Esophagus muscularis mucosa (tissue), 4 donors: ENCODE measurements at regions not wholly inside any gene's neighbourhood (a gene's known extent, or its start where the extent isn't known, plus 50 kb on each side); places are given as distances from the start of the nearest gene placed in this dataset.

Experiments
- DNase-seq: peaks from one replicate; pipeline ENCODE4 v3.0.0-alpha.2; 2017; ENCODE audit errors: extremely low spot score
- H3K27ac ChIP-seq, 4 donors: fragments of 200-600 bp; sonication (generic); replicated peaks in 1 of 4; 1 replicate in 3 of 4; 2 replicates in 1 of 4; pipeline ENCODE4 v1.5.1; 2016 to 2019; ENCODE audit warnings: mild to moderate bottlenecking in 1 of 4
- H3K27me3 ChIP-seq, 4 donors: fragments of 200-600 bp; sonication (generic); one replicate each; pipeline versions ENCODE4 v1.5.1 to v1.6.0; 2016 to 2019
- H3K36me3 ChIP-seq, 4 donors: fragments of 200-600 bp; sonication (generic); one replicate each; pipeline ENCODE4 v1.5.1; 2016 to 2019
- H3K4me1 ChIP-seq, 4 donors: fragments of 200-600 bp; sonication (generic); one replicate each; pipeline ENCODE4 v1.5.1; 2016 to 2019
- H3K4me3 ChIP-seq, 4 donors: fragments of 200-600 bp; sonication (generic); 1 replicate in 2 of 4; 2 replicates in 2 of 4; pipeline ENCODE4 v1.5.1; 2016 to 2019; ENCODE audit warnings: mild to moderate bottlenecking in 4 of 4, moderate library complexity in 1 of 4
- H3K9me3 ChIP-seq, 4 donors: fragments of 200-600 bp; sonication (generic); 1 replicate in 3 of 4; 2 replicates in 1 of 4; pipeline ENCODE4 v1.5.1; 2016 to 2019
- CTCF ChIP-seq, 3 experiments: fragments of 200-600 bp in 2 of 3; fragments of 450-650 bp in 1 of 3; sonication (generic) in 2 of 3; IDR thresholded peaks; one replicate each; pipeline ENCODE4 v1.5.1; 2017 to 2019; ENCODE audit warnings: antibody characterized with exemption in 3 of 3, mild to moderate bottlenecking in 2 of 3, moderate library complexity in 1 of 3
- EP300 ChIP-seq: sonication (generic); formaldehyde crosslinking; IDR thresholded peaks from one replicate; pipeline ENCODE4 v1.6.1; 2017; ENCODE audit warnings: antibody characterized with exemption
- POLR2A ChIP-seq: fragments of 450-650 bp; IDR thresholded peaks from one replicate; pipeline ENCODE4 v1.6.1; 2017; ENCODE audit warnings: antibody characterized with exemption, moderate library complexity, mild to moderate bottlenecking, low read depth
- POLR2AphosphoS5 ChIP-seq, 2 donors: sonication (generic); formaldehyde crosslinking; IDR thresholded peaks; one replicate each; pipeline ENCODE4 v1.6.1; 2017; ENCODE audit warnings: antibody characterized with exemption in 2 of 2
- WGBS: methylation state at CpG from one replicate; pipeline ENCODE4 v1.1.5; 2018; 5-methylcytosine and 5-hydroxymethylcytosine counted together
- intact Hi-C: fragments of 100-400 bp; cut with DNase I; formaldehyde crosslinking; loops from one replicate; pipeline ENCODE4 v1.15.1; 2023

DNA sequence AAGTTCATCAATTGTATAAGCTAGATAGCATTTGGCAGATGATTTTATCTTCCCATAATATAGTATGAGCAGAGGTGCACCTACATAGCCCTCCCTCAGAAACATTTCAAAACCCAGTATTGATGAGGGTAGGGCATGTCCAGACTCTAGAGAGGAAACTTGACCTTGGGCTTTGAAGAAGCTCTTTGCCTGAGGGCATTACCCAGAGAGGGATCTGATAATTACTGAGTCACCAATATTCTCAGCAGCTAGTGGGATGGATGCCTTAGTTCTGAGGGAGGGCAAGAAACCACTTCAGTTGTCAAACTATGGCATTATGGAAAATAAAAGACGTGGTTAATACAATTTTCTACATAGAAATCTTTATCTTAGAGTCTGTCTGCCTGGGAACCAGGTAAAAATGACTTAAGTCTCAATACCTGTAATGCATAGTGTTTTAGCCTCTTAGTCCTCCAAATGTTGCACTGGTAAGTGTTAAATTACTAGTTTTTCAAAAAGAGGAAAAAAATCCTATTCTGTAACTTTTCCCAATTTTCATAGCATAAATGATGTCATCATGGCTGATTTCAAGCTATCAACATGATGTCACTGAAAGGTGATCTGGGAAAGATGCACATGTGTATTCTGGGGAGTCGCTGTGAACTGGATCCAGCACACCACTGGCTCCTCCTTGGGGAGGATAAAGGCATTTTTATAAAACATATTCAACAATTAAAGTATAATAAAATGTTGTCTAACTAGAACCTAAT lies 809.0 kb downstream of the KCTD16 start:
- 56% methylated on average over 2 of the region's 2 CpGs for WGBS
- Histone ChIP-seq H3K9me3 (no peaks in the 10 kb centered on the region), H3K4me1 (no peaks in the 10 kb centered on the region), H3K27me3 (no peaks in the 10 kb centered on the region), H3K27ac (no peak overlapping the region), H3K36me3 (no peaks in the 10 kb centered on the region), H3K4me3 (no peak overlapping the region)
- intact Hi-C loops, result no loop called here
- TF ChIP-seq EP300 (no peak), POLR2AphosphoS5 (IDR thresholded peaks at IDR 0.05) (no peak), CTCF (IDR thresholded peaks at IDR 0.05) (no peak), POLR2A (no peak)
- no peak for DNase-seq

DNA sequence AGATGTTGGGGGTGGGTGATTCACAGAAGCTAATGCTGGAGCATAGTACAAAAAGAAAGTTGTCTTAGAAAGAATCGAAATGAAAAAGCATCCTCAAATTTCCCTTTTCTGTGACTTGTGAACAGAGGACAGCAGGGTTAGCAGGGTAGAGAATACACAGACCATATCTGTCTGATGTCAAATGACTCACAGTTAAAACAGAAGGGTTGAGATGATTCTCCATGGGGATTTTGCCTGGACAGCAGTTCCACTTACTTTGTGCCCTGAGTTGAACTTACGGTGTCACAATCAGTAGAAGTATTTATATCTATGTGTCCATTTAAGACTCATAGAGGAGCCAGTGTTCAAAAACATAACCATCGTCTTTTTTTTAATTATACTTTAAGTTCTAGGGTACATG lies 801.6 kb downstream of the KCTD16 start:
- Histone ChIP-seq H3K27me3 (no peaks in the 10 kb centered on the region), H3K9me3 (no peaks in the 10 kb centered on the region), H3K36me3 (no peaks in the 10 kb centered on the region), H3K4me3 (no peak overlapping the region), H3K4me1 (no peaks in the 10 kb centered on the region), H3K27ac (no peak overlapping the region)
- DNase-seq, result no peak
- TF ChIP-seq CTCF (IDR thresholded peaks at IDR 0.05) (no peak), POLR2AphosphoS5 (IDR thresholded peaks at IDR 0.05) (no peak), POLR2A (no peak), EP300 (no peak)
- WGBS, result 81% methylated on average over 3 of the region's 3 CpGs
- intact Hi-C loops, result no loop called here

- no peaks in the 10 kb centered on the region for H3K4me1 ChIP-seq
- TF ChIP-seq POLR2A, result no peak
- TF ChIP-seq POLR2AphosphoS5 (IDR thresholded peaks at IDR 0.05), result no peak
- no peak for TF ChIP-seq CTCF (IDR thresholded peaks at IDR 0.05)
- TF ChIP-seq EP300, result no peak
- no peak overlapping the region for H3K4me3 ChIP-seq
- intact Hi-C loops, result no loop called here
- H3K27ac ChIP-seq, result no peak overlapping the region
- DNase-seq, result no peak
- WGBS, result 44% methylated on average over 6 of the region's 6 CpGs
- H3K36me3 ChIP-seq, result no peaks in the 10 kb centered on the region
- no peaks in the 10 kb centered on the region for H3K27me3 ChIP-seq
- no peaks in the 10 kb centered on the region for H3K9me3 ChIP-seq
Observed at GRCh38 chr5:144971108-144971850, 800.6 kb downstream of the KCTD16 start.

DNA sequence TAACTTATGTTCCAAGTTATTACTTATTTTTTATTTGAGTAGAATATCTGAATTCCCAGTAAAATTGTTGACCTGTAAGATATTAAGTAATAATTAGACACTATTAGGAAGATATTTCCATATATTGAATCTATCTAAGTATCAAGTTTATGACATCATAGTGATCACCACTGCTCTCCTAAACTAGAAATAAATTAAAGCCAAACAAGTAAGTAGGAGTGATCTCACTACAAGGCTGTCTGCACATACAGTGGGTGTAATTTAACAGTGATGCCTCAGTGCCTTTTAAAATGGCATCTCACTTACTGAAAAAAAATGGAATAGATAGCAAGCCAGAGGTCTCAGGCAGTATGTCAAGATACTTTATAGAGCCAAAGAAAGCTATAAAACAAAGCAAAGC lies 789.6 kb downstream of the KCTD16 start:
- H3K36me3 ChIP-seq, result no peaks in the 10 kb centered on the region
- intact Hi-C loops, result no loop called here
- H3K27ac ChIP-seq, result no peak overlapping the region
- H3K9me3 ChIP-seq, result no peaks in the 10 kb centered on the region
- TF ChIP-seq CTCF (IDR thresholded peaks at IDR 0.05) (no peak), POLR2A (no peak), POLR2AphosphoS5 (IDR thresholded peaks at IDR 0.05) (no peak), EP300 (no peak)
- no peaks in the 10 kb centered on the region for H3K27me3 ChIP-seq
- H3K4me1 ChIP-seq, result no peaks in the 10 kb centered on the region
- no peak for DNase-seq
- no peak overlapping the region for H3K4me3 ChIP-seq
